ENCODE measurements at regions not wholly inside any gene's neighbourhood (a gene's known extent, or its start where the extent isn't known, plus 50 kb on each side); places are given as distances from the start of the nearest gene placed in this dataset.

- no peak for TF ChIP-seq TARDBP (IDR thresholded peaks at IDR 0.05)
- no peak for TF ChIP-seq FOXM1 (IDR thresholded peaks at IDR 0.05; ENCODE audit: borderline replicate concordance)
- no peak for TF ChIP-seq FOXA1 (IDR thresholded peaks at IDR 0.05)
- no peak for TF ChIP-seq SP1 (IDR thresholded peaks at IDR 0.05)
- no peak for TF ChIP-seq SUZ12 (IDR thresholded peaks at IDR 0.05)
- no peak for TF ChIP-seq NFRKB (IDR thresholded peaks at IDR 0.05)
- TF ChIP-seq FOXK2 (IDR thresholded peaks at IDR 0.05) = no peak
- no peak for TF ChIP-seq LEF1 (IDR thresholded peaks at IDR 0.05; ENCODE audit: borderline replicate concordance)
These were observed 506.0 kb upstream of the CDH10 start for GRCh38 chr5:25150819-25151218.
